Islet precursor cell (in vitro differentiated cells): ENCODE measurements at regions not wholly inside any gene's neighbourhood (a gene's known extent, or its start where the extent isn't known, plus 50 kb on each side); places are given as distances from the start of the nearest gene placed in this dataset.

ENCODE experiments used
- DNase-seq: peaks from one replicate; pipeline ENCODE4 v3.0.0-alpha.2; 2018

- no peak for DNase-seq
These were observed 566.8 kb upstream of the KIRREL3 start for GRCh38 chr11:127567237-127567932.

- no peak for DNase-seq
These were observed 564.2 kb upstream of the KIRREL3 start for GRCh38 chr11:127564810-127565209.

GRCh38 chr11:127559978-127560377 is 559.4 kb upstream of the KIRREL3 start:
- DNase-seq = no peak

- DNase-seq = no peak
These were observed 551.9 kb upstream of the KIRREL3 start for GRCh38 chr11:127552446-127552845.

- DNase-seq = no peak
These were observed 530.6 kb upstream of the KIRREL3 start for GRCh38 chr11:127531167-127531566.

GRCh38 chr11:127528297-127528696 is 527.7 kb upstream of the KIRREL3 start:
- DNase-seq = no peak

GRCh38 chr11:127524618-127525017 is 524.0 kb upstream of the KIRREL3 start:
- DNase-seq = no peak

DNA sequence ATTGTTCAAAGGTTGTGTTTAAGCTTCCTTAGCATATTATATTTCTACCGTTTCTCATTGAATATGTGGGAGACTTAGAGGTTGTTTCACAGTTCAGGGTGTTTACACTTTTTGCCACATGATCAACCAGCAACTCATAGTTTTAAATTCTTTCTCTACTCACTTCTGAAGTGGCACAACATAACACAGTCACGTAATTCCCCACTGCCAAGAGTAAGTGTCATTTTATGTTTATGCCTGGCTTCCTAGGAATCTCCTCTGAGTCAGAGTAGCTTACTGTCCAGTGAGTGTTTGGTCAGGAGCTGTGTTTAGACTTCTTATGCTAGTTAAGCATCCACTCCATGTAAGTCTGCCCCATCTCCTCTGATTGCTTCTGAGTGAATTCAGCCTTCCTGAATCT is 520.8 kb upstream of the KIRREL3 start:
- DNase-seq = no peak

GRCh38 chr11:127507851-127508250 is 507.3 kb upstream of the KIRREL3 start:
- DNase-seq = no peak

DNA sequence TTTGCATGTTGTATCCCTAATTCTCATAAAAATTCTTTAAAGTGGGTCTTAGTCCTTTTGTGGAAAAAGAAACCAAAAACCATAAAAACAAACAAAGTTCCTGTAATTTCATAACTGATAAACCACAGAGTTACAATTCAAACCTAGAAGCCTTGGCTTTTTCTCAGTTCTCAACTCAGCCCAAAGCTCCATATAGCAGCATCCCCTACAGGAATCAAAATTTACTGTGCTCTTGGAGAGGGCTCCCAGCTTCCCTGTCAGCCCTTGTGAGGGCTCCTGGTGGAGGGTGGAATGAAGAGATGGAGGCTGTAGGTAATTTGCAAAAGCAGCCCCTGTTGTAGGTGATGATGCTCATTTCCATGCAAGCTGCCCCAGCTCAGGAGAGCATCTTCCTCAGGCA is 506.1 kb upstream of the KIRREL3 start:
- DNase-seq = no peak

- no peak for DNase-seq
These were observed 505.6 kb upstream of the KIRREL3 start for GRCh38 chr11:127506126-127506525.

GRCh38 chr11:127496165-127496564 is 495.6 kb upstream of the KIRREL3 start:
- DNase-seq = no peak

DNA sequence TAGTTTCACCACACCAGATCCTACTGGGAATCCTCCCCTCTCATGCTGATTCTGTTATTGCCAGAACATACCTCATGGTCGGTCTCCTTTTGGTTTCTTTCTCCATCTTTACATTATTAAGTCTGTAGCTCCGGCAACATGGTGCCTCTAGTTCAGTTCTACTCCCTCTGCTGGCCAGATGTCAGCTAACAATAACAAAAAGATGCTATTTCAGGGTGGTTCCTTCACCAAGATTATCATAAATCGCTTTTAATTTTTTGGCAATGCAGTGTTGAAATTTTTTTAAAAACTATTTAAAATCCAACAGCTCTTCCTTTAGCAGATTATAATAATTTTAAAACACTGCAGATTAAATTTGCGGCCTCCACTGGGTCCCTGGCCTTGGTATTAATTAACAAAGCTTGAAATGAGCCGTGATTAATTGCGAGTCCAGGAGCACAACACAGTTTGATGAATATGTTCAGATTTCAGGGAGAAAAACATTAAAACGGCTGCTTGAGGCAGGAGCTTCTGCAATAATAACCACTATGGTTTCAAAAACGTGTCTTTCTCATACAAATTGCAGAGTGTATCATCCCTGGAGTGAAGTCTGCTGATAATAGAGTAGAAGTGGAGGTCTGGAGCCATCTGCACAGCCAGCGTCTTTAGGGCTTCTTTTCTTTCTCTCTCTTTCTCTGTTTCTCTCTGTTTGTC is 492.9 kb upstream of the KIRREL3 start:
- DNase-seq = no peak

DNA sequence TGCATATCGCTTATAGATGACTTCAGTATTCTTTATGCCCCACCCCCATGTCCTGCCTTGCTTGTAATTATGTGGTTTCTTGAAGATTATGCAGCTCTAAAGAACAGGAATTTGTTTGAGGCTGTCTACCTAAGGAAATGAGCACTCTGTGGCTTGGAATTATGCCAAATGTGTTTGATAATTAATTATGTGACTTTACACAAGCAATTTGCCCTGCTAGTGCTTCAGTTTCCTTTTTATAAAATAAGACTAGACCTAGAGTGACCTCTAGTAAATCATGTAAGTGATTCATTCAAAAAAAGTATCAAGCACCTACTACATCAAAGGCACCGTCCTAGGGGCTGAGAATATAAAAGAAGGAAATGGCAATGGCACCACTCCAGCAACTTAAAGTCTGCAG is 491.5 kb upstream of the KIRREL3 start:
- no peak for DNase-seq

DNA sequence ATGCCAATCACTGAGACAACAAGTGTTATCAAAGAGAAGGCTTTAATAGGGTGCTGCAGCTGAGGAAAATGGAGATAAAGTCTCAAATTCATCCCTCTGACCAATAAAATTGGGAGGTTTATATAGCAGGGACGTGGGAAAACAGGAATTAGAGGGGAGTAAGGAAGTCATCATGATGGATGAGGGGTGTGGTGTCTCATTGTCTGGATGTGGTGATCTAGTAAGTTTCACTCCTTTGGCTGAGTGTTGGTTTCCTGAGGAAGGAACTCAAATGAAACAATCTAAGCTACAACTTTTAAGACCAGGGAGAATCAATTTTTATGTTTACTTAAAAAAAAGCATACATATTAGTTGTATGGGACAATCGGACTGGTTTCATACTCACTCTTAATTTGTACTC is 491.0 kb upstream of the KIRREL3 start:
- DNase-seq = no peak

DNA sequence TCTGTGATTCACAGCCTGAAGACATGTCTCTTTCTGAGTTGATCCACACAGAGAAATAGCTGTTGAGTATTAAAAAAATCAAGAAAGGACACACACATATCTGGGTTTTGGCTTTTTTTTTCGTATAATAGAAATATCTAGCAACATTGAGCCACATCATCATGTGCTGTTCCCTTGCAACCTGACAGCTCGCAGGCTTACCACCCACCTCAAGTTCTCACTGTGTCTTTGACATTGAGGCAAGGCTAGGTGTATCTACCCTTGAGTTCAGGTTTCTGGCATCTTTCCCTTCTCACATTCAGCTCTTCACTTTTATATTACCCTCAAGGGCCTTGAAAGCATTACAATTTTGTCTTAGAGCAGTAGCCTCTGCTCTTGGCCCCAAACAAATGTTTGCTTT is 490.3 kb upstream of the KIRREL3 start:
- no peak for DNase-seq

- DNase-seq = no peak
These were observed 485.0 kb upstream of the KIRREL3 start for GRCh38 chr11:127485541-127485940.

GRCh38 chr11:127481391-127481790 is 480.8 kb upstream of the KIRREL3 start:
- DNase-seq = no peak

DNA sequence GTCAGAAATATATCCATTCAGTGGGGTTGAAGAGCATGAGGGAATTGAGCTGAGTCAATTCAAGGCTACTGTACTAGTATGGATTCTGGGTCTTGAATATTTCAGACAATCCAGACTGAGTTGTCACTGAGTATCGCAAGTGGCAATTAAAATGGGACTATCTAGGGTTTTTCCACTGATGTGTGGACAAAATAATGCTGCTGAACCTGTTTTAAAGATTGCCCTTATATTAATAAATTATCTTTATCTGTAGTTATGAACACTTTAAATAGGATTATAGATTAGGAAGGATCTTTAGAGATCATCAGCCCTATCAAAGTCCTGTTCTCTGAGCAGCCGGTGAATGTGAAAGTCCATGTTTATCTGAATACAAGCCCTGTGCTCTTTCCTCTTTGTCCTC is 478.3 kb upstream of the KIRREL3 start:
- no peak for DNase-seq

- no peak for DNase-seq
These were observed 474.2 kb upstream of the KIRREL3 start for GRCh38 chr11:127474766-127475165.

DNA sequence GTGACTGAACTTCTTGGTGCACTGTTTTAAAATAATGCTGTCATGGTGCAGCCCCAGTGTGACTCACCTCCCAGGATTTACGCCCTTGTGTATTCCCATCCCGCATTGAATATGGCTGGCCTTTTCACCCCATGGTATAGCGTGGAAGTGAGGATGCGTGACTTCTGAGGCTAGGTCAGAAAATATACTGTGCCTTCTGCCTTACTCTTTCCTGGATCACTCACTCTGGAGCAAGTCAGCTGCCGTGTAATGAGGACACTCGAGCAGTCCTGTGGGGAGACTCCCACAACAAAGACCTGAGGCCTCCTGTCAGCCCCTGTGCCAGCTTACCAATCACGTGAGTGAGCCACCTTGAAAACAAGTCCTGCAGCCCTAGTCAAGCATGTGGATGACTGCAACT is 471.9 kb upstream of the KIRREL3 start:
- DNase-seq = no peak

GRCh38 chr11:127471662-127472061 is 471.1 kb upstream of the KIRREL3 start:
- no peak for DNase-seq

DNA sequence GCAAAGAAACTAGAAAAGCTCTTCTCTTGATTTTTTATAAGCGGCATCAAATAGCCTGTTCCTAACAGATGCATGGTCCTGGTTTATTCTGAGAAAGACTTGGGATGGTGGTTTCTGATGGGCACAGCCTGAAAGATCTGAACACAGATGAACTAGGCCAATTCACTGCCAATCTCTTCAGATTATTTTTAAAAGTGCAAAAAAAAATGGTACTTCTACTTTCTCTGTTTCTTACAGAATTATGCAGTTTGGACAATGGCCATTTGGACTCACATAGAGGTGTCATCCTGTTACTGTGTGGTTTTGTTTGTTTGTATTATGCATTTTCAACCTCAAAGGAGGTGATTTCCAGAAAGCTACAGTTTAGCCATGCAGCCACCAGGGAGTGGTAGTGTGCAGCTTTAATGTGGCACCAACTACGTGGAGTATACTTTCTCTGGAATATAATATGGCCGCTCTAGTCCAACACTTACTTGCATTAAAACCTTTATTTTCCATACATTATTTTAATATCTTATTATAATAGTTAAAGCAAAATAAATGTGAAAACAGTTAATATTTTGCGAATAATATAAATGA is 469.8 kb upstream of the KIRREL3 start:
- no peak for DNase-seq

DNA sequence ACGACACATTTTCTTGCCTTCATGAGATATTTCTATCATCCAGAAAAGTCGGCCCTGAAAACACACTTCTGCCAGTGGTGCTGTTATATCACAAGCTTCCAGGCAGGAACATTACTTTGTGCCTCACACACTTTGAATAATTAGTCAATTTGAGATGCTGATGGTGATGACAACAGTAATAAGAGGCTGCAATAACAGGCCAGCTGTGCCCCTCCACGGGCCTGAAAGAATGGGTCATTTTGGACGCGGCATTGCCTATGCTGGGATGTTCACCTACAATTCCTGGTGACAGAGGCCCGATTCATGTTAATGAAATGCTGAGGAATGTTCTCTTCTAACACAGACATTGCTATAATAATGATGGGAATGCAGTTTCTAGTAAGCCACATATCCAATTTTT is 463.8 kb upstream of the KIRREL3 start:
- no peak for DNase-seq

DNA sequence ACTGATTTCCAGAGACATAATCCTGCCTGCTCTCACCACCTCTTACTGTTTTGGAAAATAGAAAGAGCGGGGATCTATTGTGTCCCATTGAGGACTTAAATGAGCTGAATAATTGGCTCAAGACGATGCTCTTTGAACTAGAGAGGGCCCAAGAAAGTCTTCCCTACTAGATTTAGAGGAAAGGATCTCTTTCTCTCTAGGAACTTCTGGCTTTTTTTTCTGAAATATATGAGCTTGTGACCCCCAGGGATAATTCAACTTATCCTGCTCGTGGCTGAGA is 461.4 kb upstream of the KIRREL3 start:
- DNase-seq = no peak
